Gastroesophageal sphincter (tissue), 3 donors: ENCODE measurements at regions not wholly inside any gene's neighbourhood (a gene's known extent, or its start where the extent isn't known, plus 50 kb on each side); places are given as distances from the start of the nearest gene placed in this dataset.

ENCODE experiments used
- CTCF ChIP-seq, 4 experiments: fragments of 200-600 bp in 2 of 4; fragments of 450-650 bp in 2 of 4; sonication (generic) in 1 of 4; IDR thresholded peaks; one replicate each; pipeline ENCODE4 v1.5.1; 2017 to 2019; ENCODE audit warnings: antibody characterized with exemption in 4 of 4, mild to moderate bottlenecking in 2 of 4, moderate library complexity in 2 of 4
- EP300 ChIP-seq: sonication (generic); formaldehyde crosslinking; IDR thresholded peaks from one replicate; pipeline ENCODE4 v1.6.1; 2017; ENCODE audit warnings: antibody characterized with exemption, mild to moderate bottlenecking

GRCh38 chr7:153829525-153829924, 222.7 kb upstream of the DPP6 start:
- TF ChIP-seq CTCF (IDR thresholded peaks at IDR 0.05) (no peak), EP300 (no peak)
